HG02884 (cell line): ENCODE measurements at regions not wholly inside any gene's neighbourhood (a gene's known extent, or its start where the extent isn't known, plus 50 kb on each side); places are given as distances from the start of the nearest gene placed in this dataset.

Experiments used
- ATAC-seq: cut with Tn5 transposase; IDR thresholded peaks from one replicate; pipeline ENCODE4 v1.9.1; 2021; ENCODE audit warnings: mild to moderate bottlenecking, moderate library complexity; ENCODE audit not compliant: unreplicated experiment

DNA sequence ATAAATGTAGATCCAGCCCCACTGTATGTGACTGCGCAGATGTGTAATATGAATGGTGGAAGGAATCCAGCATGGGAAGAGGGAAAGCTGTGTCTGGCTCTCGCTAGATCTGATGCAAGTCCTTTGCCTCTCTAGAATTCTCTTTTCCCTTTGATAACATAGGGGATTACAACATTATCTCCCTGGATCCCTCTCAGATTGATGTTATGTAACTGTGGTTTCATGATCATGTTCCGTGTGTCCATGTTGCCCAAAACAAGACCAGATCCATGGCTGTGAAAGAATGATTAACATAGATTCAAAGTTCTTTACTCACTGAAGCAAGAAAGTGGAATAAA, 184.0 kb upstream of the UBL3 start:
- ATAC-seq: no peak

DNA sequence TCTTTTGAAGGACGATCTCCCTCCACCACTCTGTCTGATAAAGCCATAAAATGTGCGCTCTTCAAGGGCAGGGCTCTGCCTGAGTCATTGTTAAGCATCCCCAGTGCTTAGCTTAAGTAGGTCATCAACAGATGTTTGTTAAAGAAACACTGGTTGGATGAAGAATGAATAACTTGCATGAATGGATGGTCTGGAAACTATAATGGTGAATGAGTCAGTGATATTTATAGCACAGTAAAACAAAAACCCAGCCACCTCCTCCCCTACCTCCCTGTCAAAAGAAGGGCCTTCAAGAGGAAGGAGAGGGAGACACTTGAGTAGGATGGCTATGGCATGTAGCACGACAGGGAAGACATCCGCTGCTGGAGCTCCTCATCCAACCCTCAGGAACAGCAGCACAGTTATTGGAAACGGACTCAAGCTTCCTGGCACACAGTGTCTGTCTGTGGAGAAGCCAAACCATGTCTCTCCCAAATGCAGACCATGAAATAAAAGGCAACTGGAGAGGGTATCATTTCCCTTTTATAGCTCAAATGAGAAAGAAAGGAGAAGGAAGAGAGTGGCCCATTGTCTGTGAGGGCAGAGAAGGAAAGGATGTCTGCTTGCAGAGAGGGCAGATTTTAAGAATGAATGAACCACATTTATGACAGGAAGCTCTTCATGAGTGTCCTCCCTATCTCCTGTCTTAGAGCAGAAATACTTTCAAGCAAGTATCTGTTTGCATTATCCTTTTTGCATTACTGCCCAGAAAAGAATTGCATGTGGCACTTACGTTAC, 183.5 kb upstream of the UBL3 start:
- no peak for ATAC-seq

DNA sequence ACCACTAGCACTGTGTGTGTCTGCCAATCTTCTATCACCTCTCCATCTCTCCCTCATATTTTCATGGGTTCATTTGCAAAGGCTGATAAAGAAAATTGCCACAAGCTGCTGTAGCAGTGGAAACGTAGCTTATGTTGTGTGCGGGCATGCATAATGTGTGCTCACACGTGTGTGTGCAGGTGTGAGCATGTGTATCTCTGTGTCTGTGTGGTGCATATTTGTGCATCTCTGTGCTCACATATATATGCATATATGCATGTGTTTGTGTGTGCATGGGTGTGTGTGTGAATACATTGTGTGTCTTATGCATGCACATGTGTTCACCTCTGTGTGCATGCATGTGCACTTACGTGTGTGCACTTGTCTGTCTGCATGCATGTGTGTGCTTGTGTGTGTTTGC, 181.8 kb upstream of the UBL3 start:
- no peak for ATAC-seq

DNA sequence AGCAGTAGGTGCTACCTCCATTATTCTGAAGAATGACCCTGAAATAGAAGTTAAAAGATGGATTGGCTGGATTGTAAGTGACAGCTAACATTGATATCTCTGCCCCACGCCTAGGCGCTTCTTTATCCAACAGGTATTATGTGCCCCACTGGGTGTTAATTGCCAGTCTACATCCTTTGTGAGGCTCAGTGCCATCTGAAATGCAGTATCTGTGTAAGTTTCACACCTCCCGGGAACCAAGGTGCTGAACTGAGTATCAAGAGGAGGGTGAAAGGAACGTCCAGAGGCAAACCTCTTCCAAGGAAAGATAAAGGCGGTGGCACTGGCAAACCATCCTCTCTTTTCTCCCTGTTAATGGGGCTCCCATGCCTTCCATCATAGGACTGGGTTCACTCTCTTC, 181.1 kb upstream of the UBL3 start:
- ATAC-seq: no peak

DNA sequence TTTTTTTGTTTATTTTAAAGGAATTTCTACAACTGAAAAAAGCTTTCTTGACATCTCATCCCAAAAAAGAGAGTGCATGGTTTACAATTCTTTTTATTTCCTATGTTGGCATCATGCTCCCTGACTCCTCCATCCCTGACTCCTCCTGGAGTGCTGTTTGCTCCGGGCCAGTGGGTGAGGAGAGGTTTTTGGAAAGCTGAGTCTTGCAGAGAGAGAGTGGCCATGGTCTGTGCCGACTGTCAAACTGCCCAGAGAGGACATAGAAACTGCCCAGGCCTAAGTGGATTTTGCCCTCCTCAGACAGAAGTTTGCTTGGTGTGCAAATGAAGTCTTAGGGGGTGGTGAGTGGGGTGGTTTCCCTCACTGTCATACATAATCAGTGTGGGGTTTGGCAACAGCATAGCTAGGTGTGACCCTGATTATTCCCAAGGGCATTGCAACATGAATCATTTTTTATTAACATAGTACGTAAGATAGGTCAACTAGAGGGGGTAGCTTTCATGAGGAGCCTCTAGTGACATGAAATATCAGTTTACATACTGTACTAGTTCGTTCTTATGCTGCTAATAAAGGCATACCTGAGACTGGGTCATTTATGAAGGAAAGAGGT, 179.8 kb upstream of the UBL3 start:
- no peak for ATAC-seq

DNA sequence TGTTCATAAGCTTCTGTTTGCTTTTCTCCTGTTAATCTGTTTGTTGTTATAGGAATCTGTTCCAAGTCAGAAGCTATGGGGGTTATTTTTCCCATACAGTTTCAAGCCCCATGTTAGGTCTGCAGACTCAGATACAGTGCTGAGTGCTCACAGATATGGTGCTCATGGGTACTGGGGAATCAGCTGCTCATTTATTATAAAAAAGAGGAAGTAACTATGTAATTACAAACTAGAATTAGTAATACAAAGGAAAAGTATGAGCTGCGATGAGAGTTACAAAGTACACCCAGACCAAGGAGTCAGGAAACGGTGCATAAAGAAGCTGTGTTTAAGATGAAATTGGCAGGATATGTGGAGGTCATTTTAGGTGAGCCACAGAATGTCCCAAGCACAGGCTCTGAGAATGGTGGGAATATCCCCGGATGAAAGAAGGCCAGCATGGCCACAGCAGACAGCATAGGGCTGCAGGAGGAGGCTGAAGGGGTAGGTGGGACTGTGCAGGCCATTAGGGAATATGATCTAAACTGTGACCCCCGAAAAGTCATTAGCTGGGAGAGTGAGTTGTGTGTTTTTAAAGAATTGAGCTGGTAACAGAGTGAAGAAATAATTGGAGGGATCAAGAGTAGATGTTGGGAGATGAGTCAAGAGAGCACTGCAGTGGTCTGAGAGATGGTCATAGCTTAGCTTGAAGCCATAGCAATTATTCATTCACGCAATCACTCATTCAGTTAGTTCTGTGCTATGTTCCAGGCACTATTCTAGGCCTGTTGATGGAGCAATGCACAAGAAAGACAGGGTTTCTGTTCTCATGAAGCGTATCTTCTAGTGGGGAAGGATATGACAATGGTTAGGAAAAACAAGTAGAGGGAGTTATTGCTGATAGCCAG, 177.4 kb upstream of the UBL3 start:
- no peak for ATAC-seq

DNA sequence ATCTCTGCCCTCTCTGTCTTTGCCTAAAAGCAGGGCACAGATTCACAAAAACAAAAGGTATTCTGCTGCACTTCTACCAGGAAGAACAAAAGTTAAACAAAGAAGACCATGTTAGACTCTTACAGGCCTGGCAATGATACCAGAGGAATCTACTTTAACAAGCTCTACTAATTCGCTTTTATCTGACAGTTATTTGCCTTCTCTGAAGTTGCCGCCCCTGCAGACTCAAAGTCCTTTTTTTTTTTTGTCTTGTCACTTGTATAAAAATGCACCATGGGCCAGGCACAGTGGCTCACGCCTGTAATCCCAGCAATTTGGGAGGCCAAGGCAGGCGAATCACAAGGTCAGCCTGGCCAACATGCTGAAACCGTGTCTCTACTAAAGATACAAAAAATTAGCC, 176.5 kb upstream of the UBL3 start:
- ATAC-seq: no peak

DNA sequence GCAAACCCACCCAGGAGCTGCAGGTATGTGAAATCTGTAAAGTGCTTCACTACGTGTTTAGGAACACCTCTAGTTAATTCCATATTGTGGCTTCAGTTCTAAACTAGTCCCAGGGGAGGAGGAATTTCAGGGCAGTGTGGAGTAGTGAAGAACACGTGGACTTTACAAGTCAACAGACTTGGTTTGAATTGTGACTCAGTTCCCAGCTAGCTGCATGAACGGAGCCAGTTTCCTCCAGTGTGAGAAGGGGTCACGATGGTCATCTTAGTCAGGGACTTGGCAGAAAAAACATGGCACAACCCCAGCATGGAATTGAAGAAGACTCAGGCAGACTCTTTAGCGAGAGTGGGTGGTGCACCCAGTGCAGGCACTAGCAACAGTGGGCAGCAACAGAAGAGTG, 175.7 kb upstream of the UBL3 start:
- ATAC-seq: no peak

DNA sequence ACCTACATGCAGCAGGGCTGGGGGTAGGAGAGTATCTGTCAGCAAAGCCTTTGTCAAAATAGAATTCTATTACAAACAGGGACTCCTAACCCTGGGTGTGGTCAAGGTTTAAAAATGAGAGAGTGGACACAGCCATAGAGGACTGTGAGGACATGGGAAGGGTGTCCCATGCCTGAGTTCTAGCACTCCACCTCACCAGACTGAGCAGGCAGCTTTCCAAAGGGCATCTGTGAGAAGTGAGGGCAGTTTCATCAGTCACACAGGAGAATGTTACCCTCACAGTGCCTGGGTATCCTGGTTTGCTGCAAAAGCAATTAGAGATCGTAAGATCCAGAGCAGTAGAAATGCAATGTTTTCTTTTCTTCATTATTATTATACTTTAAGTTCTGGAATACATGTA, 174.9 kb upstream of the UBL3 start:
- ATAC-seq: no peak

DNA sequence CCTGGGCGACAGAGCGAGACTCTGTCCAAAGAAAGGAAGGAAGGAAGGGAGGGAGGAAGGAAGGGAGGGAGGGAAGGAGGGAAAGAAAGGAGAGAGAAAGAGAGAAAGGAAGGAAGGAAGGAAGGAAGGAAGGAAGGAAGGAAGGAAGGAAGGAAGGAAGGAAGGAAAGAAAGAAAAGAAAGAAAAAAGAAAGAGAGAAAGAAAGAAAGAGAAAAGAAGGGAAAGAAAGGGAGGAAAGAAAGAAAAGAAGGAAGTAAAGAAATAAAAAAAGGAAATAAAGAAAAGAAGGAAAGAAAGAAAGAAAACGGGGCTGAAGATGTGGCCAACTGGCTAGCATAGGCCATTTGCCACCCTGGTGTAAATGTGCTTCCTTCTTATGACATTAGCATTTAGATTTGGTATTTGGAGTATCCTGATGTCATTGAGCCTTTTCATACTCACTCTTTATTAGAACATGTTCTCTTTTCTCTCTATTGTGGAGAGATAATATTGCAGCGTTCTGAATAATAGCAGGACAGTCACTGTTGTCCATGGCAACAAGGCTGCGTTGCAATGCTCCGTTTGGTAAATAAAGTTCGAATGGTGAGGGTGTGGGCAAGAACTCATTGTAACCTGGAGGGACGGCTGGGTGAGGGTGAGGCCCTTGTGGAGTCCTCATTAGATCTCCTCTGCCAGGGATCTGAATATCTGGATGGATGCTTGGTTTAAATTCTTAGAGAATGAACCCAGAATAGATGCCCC, 173.9 kb upstream of the UBL3 start:
- ATAC-seq: no peak

DNA sequence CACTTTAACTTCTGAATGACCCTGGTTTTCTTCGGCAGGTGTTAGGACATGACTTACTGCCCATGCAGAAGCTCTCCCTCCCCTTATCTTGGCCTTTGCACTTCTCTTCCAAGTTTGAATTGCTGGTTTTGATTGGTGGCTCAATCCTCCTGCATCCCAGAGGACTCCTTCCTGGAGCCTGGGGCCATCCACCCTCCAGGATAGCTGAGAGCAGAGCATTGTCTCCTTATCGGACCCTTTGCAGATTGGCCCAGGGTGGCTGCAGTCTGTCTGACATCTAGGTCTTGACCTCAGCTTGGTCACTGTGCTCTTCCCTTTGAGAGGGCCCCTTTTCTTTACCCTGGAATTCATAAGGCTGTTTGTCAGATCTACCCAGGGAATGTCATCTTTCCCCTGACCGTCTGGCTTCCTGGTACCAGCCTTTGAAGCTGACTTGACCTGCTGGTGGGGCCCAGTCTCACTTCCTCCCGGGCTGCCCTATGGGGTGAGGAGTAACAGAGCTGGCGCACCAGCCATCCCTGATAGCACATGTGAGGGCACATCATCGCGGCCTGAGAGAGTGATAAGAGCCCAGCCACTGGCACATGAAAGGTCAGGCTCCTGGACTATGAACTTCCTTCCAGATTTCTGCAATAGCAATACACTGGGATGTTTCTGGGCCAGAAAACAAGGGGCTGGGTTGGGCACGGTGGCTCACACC, 172.9 kb upstream of the UBL3 start:
- no peak for ATAC-seq

DNA sequence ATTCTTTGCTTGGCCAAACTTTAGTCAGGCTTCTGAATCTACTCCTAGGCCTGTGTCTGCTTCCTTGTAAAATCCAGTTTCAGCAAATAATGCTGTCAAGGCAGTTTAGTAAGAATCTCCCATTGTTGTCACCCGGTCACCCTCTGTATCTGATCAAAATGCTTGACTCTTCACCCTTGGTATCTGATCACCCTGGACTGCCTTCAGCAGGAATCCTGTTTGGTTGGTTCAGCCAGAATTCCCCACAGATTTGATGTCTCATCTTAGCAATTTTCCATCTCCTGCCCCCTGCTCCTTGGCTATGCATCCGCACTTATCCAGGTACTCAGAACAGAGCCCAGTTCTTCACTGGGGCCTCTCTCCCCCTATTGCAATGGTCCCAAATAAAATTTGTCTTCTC, 172.4 kb upstream of the UBL3 start:
- ATAC-seq: no peak

DNA sequence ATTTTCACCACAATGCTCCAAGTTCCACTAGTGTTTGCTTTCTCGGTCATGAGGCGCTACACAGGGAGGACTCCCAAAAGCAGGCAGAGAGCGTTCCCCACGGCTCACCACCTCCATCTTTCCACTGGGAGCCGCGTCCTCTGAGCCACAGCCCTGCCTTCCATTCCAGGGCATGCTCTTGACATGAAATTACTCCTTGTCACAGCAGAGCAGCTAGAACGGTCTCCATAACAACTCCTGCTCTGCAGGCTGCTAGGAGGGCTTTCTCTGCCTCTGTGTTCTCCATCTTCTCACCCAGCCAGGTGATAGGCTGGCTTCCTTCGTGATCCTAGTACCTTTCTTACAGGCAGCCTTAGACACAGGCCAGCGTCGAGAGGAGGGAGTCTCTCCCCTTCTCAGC, 171.8 kb upstream of the UBL3 start:
- no peak for ATAC-seq

DNA sequence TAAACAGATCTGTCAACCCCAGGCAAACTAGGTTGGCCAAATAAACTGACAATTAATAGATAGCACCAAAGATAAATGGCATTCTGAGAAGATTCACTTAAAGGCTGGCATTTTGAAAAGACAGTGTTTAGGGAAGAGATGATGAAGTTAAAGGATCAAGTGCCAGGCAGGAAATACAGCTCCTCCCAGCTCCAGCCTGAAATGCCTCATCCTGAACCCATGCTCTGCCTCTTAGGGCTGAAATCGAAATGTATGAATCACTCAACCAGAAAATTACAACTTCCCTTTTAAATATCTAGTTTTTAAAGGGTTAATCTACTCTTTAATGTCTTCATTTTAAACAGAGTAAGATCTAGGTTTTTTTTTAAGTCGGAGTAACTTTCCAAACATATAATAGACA, 171.2 kb upstream of the UBL3 start:
- ATAC-seq: no peak

DNA sequence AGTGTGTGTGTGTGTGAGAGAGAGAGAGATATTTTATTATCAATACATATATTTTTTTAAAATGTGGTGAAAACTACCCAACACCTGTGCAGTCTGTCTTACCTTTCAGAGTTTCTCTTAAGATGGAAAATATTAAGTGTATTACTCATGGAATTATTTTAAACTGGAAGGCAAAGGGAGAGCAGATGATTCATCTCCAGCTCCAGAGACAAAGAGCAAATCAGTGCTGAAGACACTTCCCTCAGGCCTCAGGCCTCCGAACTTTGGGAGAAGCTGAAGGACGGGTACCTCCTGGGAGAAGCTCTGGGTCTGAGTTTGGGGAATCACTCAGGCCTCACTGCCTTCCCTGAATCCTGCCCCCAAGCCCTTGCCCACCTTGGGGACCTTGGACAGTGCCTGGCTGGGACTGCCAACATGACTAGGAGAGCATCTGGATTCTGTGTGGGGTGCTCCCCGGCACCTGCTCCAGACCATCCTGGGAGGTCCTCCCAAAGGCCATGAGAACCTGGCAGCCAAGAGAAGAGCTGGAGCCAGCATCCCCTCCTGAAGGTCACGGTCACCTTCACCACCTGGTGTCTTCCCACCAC, 170.4 kb upstream of the UBL3 start:
- no peak for ATAC-seq

DNA sequence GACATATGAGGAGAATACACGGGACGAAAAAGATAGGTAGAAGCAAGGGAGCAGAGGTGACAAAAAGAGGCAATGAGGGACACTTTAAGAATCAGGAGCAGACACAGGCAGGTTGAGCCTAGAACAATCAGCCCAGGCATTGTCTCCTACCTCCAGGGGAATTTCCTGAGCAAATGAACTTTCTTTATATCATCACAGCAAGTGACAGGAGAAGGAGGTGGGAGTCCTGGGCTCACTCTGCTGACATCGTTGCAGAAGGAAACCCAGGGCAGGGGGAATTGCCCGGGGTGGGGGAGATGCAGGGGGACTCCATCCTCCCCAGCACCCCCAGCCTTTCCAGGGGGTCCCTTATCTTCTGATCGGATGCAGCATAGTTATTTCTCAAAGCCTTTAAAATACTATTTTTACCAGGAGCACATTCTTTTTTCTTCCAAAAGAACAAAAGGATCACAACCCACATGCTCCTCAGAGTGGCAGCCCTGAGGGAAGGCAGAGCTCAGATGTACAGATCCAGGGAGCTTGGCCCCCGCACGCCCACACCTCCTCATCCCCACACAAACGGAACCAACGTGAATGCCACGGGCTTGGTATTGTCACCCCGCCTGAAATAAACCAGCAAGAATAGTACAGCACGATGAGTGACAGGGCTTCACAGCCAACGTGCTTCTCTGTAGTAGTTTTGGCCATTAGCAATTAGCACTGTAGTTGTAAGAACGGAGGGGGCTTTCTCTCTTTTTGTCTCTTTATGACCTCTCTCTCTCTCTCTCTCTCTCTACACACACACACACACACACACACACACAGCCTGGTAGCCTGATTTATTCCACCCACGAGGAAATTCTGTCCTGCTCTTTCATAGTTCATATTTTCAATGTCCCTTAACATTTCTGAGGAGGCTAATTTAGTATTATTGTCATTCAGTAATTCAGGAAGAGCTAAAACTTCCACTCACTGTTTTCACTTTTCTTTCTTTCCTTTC, 169.5 kb upstream of the UBL3 start:
- ATAC-seq: no peak

DNA sequence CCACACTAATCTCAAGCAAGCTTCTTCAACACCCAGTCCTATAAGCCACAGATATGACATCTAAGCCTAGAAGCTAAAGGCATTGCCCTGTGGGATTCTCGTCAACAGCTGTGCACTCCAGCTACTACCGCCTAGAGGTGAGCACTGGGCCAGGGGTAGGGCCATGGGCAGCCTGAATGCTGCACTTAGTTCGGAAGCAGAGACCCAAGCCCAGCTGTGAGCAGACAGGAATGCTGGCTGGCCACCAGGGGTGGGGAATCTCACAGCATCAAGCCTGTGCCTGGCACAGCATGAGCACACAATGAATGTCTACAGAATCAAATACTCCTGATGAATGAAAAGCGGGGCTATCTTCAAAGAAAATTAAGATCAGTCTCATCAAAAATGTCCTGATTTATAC, 167.5 kb upstream of the UBL3 start:
- ATAC-seq: no peak

DNA sequence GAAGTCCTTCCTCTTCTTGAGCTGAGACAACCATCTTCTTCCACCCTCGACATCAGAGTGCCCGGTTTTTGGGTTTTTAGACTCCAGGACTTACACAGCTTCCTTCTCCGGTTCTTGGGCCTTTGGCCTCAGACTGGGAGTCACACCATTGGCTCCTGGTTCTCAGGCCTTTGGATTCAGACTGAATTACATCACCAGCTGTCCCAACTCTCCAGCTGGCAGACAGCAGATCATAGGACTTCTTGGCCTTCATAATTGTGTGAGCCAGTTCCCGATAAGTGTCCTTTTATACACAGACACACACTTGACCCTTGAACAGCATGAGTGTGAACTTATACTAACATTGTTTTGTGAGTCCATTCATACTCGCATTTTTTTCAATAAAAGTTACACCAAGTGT, 166.0 kb upstream of the UBL3 start:
- no peak for ATAC-seq

DNA sequence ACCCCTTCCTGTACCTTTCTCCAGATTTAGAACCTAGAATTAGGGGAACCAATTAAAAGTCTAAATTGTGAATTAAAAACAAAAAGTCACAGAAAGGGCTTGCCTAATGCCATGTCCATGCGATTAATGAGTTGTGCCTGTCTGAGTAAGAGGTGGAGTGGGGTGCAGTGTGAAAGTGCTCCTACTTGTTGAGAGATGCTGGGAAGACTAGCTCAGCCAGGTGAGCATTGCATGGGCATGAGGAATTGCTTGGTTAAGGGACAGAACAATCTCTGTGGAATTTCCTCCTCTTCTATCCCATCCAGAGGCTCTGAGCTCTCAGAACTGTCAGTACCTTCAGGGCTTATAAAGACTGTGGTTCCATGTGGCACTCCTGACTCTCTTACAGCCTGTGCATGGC, 159.0 kb upstream of the UBL3 start:
- ATAC-seq: no peak
